Neural cell (in vitro differentiated cells): ENCODE measurements at regions not wholly inside any gene's neighbourhood (a gene's known extent, or its start where the extent isn't known, plus 50 kb on each side); places are given as distances from the start of the nearest gene placed in this dataset.

Source experiments
- H2AFZ ChIP-seq: fragments of 200-600, 300-800 bp; sonication (generic), shearing (Covaris generic); 2 replicates; pipeline ENCODE4 v1.6.0; 2014; ENCODE audit warnings: low read depth, mild to moderate bottlenecking, antibody characterized with exemption, low read length, moderate library complexity
- H3F3A ChIP-seq: fragments of 200-600 bp; shearing (Covaris generic); 2 replicates; pipeline ENCODE4 v1.6.1; 2016; ENCODE audit warnings: mild to moderate bottlenecking, moderate library complexity, mixed read lengths, antibody characterized with exemption, low read length; ENCODE audit not compliant: insufficient read depth, poor library complexity, severe bottlenecking
- H3K27ac ChIP-seq: fragments of 200-600, 300-800 bp; sonication (generic), shearing (Covaris generic); 2 replicates; pipeline ENCODE4 v1.5.1; 2014; ENCODE audit warnings: mild to moderate bottlenecking, low read length, moderate library complexity
- H3K27me3 ChIP-seq: fragments of 300-800, 200-600 bp; sonication (generic), shearing (Covaris generic); 2 replicates; pipeline ENCODE4 v1.6.0; 2014; ENCODE audit warnings: mild to moderate bottlenecking, low read depth, low read length, moderate library complexity; ENCODE audit not compliant: insufficient read depth
- H3K36me3 ChIP-seq: fragments of 300-800, 200-600 bp; sonication (generic), shearing (Covaris generic); 2 replicates; pipeline ENCODE4 v1.5.1; 2014; ENCODE audit warnings: mild to moderate bottlenecking, antibody characterized with exemption, low read length, moderate library complexity; ENCODE audit not compliant: insufficient read depth
- H3K4me2 ChIP-seq: fragments of 300-800, 200-600 bp; sonication (generic), shearing (Covaris generic); 2 replicates; pipeline ENCODE4 v1.6.0; 2014; ENCODE audit warnings: mild to moderate bottlenecking, low read length
- H3K4me3 ChIP-seq: fragments of 300-800, 200-600 bp; sonication (generic), shearing (Covaris generic); 2 replicates; pipeline ENCODE4 v1.5.1; 2014; ENCODE audit warnings: mild to moderate bottlenecking, low read length, moderate library complexity
- H3K79me2 ChIP-seq: fragments of 200-600 bp; shearing (Covaris generic); replicated peaks from 2 replicates; pipeline ENCODE4 v1.6.0; 2014; ENCODE audit warnings: mild to moderate bottlenecking, low read length, moderate library complexity; ENCODE audit not compliant: insufficient read depth
- H3K9ac ChIP-seq: fragments of 300-800, 200-600 bp; sonication (generic), shearing (Covaris generic); 2 replicates; pipeline ENCODE4 v1.6.1; 2016; ENCODE audit warnings: mild to moderate bottlenecking, low read length, mixed read lengths
- H3K9me2 ChIP-seq: fragments of 200-600 bp; shearing (Covaris generic); 2 replicates; pipeline ENCODE4 v1.6.1; 2016; ENCODE audit warnings: mild to moderate bottlenecking, low read length, mixed read lengths; ENCODE audit not compliant: insufficient read depth
- H3K9me3 ChIP-seq: fragments of 200-600, 300-800 bp; sonication (generic), shearing (Covaris generic); 2 replicates; pipeline ENCODE4 v1.6.1; 2016; ENCODE audit warnings: mild to moderate bottlenecking, mixed run types, low read length, moderate library complexity, mixed read lengths
- H4K20me1 ChIP-seq: fragments of 200-600 bp; shearing (Covaris generic); 2 replicates; pipeline ENCODE4 v1.6.1; 2016; ENCODE audit warnings: mild to moderate bottlenecking, mixed run types; ENCODE audit not compliant: insufficient read depth
- EP300 ChIP-seq: fragments of 450-650 bp; conservative IDR thresholded peaks from 2 replicates; pipeline ENCODE4 v1.6.1; 2014; ENCODE audit warnings: antibody characterized with exemption, mild to moderate bottlenecking, moderate library complexity; ENCODE audit not compliant: poor library complexity, severe bottlenecking
- EZH2 ChIP-seq: fragments of 200-600, 300-800 bp; shearing (Covaris generic), sonication (generic); IDR thresholded peaks from 2 replicates; pipeline ENCODE4 v1.6.1; 2014; ENCODE audit warnings: antibody characterized with exemption, low read length, borderline replicate concordance, mild to moderate bottlenecking; ENCODE audit not compliant: insufficient read depth, poor library complexity, severe bottlenecking
- MXI1 ChIP-seq: fragments of 450-650 bp; conservative IDR thresholded peaks from 2 replicates; pipeline ENCODE4 v1.6.1; 2014; ENCODE audit warnings: antibody characterized with exemption, mild to moderate bottlenecking; ENCODE audit not compliant: poor library complexity, severe bottlenecking
- POLR2AphosphoS5 ChIP-seq: IDR thresholded peaks from 2 replicates; pipeline ENCODE4 v1.6.1; 2012
- RAD21 ChIP-seq: fragments of 450-650 bp; conservative IDR thresholded peaks from 2 replicates; pipeline ENCODE4 v1.6.1; 2014; ENCODE audit warnings: antibody characterized with exemption, mild to moderate bottlenecking, moderate library complexity
- SMC3 ChIP-seq: fragments of 450-650 bp; conservative IDR thresholded peaks from 2 replicates; pipeline ENCODE4 v1.6.1; 2014; ENCODE audit warnings: antibody characterized with exemption, mild to moderate bottlenecking, moderate library complexity; ENCODE audit not compliant: poor library complexity
- TAF1 ChIP-seq: IDR thresholded peaks from 2 replicates; pipeline ENCODE4 v1.6.1; 2012; ENCODE audit warnings: low read depth
- TF ChIP-seq, protein P1 (sequence below): fragments of 450-650 bp; IDR thresholded peaks from 2 replicates; pipeline ENCODE4 v1.5.1; 2014; ENCODE audit warnings: antibody characterized with exemption, mild to moderate bottlenecking, moderate library complexity; ENCODE audit not compliant: poor library complexity, severe bottlenecking
- TF ChIP-seq, protein P2 (sequence below): IDR thresholded peaks from 2 replicates; pipeline ENCODE4 v1.6.1; 2012; ENCODE audit warnings: borderline replicate concordance

DNA sequence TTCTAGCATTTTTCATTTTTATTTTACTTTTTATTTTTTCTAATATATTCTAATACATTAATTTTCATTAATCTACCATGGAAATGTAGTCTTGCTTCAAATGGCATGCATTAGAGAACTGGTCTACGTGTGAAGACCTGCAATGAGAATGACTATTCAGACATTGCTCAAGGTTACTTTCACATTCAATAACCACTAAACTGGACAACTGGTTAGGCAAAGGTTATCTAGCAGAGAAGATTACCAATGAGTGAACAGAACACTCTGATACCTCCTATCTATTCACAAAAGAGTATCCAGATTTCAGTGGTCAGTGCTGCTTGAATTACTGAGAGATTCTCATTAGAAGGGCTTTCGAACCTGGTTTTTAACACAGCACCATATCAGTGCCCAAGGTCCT is 58.9 kb upstream of the ARHGAP24 start:
- no peaks in the 10 kb centered on the region for H3F3A ChIP-seq
- no peaks in the 10 kb centered on the region for H3K9me3 ChIP-seq
- H3K9ac ChIP-seq, result no peak overlapping the region
- H3K79me2 ChIP-seq, result no peaks in the 10 kb centered on the region
- no peak overlapping the region for H3K4me2 ChIP-seq
- no peaks in the 10 kb centered on the region for H3K36me3 ChIP-seq
- no peaks in the 10 kb centered on the region for H3K9me2 ChIP-seq
- H3K27ac ChIP-seq, result no peak overlapping the region
- TF ChIP-seq, protein P1, sequence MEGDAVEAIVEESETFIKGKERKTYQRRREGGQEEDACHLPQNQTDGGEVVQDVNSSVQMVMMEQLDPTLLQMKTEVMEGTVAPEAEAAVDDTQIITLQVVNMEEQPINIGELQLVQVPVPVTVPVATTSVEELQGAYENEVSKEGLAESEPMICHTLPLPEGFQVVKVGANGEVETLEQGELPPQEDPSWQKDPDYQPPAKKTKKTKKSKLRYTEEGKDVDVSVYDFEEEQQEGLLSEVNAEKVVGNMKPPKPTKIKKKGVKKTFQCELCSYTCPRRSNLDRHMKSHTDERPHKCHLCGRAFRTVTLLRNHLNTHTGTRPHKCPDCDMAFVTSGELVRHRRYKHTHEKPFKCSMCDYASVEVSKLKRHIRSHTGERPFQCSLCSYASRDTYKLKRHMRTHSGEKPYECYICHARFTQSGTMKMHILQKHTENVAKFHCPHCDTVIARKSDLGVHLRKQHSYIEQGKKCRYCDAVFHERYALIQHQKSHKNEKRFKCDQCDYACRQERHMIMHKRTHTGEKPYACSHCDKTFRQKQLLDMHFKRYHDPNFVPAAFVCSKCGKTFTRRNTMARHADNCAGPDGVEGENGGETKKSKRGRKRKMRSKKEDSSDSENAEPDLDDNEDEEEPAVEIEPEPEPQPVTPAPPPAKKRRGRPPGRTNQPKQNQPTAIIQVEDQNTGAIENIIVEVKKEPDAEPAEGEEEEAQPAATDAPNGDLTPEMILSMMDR, result no peak
- no peaks in the 10 kb centered on the region for H3K27me3 ChIP-seq
- no peak overlapping the region for H3K4me3 ChIP-seq
- H4K20me1 ChIP-seq, result no peaks in the 10 kb centered on the region
- no peak overlapping the region for H2AFZ ChIP-seq

DNA sequence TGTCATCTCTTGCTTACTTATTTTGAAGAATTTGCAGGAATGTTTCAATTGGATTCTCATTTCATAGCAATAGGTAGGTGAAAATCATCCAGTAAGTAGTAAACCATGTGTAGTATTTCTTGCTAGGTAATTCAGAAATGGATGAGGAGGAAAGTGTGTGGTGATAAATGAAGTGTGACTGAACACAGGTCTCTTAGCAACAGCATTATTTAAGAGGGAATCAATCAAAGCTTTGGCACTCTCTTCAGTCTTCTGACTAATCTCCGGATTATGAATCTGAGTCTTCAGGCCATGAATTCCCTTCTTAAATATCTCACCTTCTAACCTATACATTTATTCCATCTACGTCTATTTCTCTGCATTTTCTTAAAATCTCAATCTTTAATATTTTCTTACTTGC is 55.8 kb upstream of the ARHGAP24 start:
- TF ChIP-seq SMC3, result no peak
- TF ChIP-seq POLR2AphosphoS5, result no peak
- TF ChIP-seq, protein P1, result no peak
- no peak for TF ChIP-seq TAF1
- TF ChIP-seq MXI1, result peak; percentile 45
- TF ChIP-seq EZH2, result no peak
- TF ChIP-seq, protein P2, sequence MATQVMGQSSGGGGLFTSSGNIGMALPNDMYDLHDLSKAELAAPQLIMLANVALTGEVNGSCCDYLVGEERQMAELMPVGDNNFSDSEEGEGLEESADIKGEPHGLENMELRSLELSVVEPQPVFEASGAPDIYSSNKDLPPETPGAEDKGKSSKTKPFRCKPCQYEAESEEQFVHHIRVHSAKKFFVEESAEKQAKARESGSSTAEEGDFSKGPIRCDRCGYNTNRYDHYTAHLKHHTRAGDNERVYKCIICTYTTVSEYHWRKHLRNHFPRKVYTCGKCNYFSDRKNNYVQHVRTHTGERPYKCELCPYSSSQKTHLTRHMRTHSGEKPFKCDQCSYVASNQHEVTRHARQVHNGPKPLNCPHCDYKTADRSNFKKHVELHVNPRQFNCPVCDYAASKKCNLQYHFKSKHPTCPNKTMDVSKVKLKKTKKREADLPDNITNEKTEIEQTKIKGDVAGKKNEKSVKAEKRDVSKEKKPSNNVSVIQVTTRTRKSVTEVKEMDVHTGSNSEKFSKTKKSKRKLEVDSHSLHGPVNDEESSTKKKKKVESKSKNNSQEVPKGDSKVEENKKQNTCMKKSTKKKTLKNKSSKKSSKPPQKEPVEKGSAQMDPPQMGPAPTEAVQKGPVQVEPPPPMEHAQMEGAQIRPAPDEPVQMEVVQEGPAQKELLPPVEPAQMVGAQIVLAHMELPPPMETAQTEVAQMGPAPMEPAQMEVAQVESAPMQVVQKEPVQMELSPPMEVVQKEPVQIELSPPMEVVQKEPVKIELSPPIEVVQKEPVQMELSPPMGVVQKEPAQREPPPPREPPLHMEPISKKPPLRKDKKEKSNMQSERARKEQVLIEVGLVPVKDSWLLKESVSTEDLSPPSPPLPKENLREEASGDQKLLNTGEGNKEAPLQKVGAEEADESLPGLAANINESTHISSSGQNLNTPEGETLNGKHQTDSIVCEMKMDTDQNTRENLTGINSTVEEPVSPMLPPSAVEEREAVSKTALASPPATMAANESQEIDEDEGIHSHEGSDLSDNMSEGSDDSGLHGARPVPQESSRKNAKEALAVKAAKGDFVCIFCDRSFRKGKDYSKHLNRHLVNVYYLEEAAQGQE, result no peak
- peak; percentile 68 for TF ChIP-seq EP300
- TF ChIP-seq RAD21, result no peak
- H3K27ac ChIP-seq, result peak overlapping the region; percentile 70
- no peaks in the 10 kb centered on the region for H3K36me3 ChIP-seq
- no peaks in the 10 kb centered on the region for H4K20me1 ChIP-seq
- H3K9me3 ChIP-seq, result no peaks in the 10 kb centered on the region
- no peaks in the 10 kb centered on the region for H3K79me2 ChIP-seq
- H3K4me3 ChIP-seq, result peak overlapping the region; percentile 12
- no peak overlapping the region for H3K9ac ChIP-seq
- H3K9me2 ChIP-seq, result no peaks in the 10 kb centered on the region
- H3F3A ChIP-seq, result no peaks in the 10 kb centered on the region
- H2AFZ ChIP-seq, result no peak overlapping the region
- peak overlapping the region; percentile 28 for H3K4me2 ChIP-seq
- no peaks in the 10 kb centered on the region for H3K27me3 ChIP-seq
